Osteoblast (primary cell): ENCODE measurements at regions not wholly inside any gene's neighbourhood (a gene's known extent, or its start where the extent isn't known, plus 50 kb on each side); places are given as distances from the start of the nearest gene placed in this dataset.

Source experiments
- DNase-seq: peaks from one replicate; pipeline ENCODE4 v3.0.0; 2011; ENCODE audit warnings: low spot score, mixed read lengths; ENCODE audit not compliant: insufficient read length; ENCODE audit errors: missing footprints
- H2AFZ ChIP-seq: 2 replicates; pipeline ENCODE4 v1.6.0; 2011; ENCODE audit warnings: mild to moderate bottlenecking, low read length
- H3K27ac ChIP-seq: 2 replicates; pipeline ENCODE4 v1.5.1; 2011; ENCODE audit warnings: mild to moderate bottlenecking, low read depth, low read length, moderate library complexity
- H3K27me3 ChIP-seq: 2 replicates; pipeline ENCODE4 v1.6.0; 2012; ENCODE audit warnings: mild to moderate bottlenecking, control low read depth, inconsistent platforms, low read length, moderate library complexity; ENCODE audit not compliant: insufficient read depth
- H3K36me3 ChIP-seq: 2 replicates; pipeline ENCODE4 v1.5.1; 2011; ENCODE audit warnings: mild to moderate bottlenecking, low read length, control low read depth, moderate library complexity; ENCODE audit not compliant: insufficient read depth
- H3K4me1 ChIP-seq: 2 replicates; pipeline ENCODE4 v1.5.1; 2011; ENCODE audit warnings: mild to moderate bottlenecking, low read length, control low read depth, moderate library complexity; ENCODE audit not compliant: insufficient read depth
- H3K4me2 ChIP-seq: 2 replicates; pipeline ENCODE4 v1.6.0; 2011; ENCODE audit warnings: mild to moderate bottlenecking, low read length; ENCODE audit not compliant: insufficient read depth
- H3K4me3 ChIP-seq: fragments of 200-600 bp; sonication (generic); 3 replicates; pipeline ENCODE4 v1.5.1; 2012; ENCODE audit warnings: mild to moderate bottlenecking, low read length, inconsistent platforms; ENCODE audit not compliant: insufficient read depth
- H3K79me2 ChIP-seq: 2 replicates; pipeline ENCODE4 v1.6.0; 2012; ENCODE audit warnings: mild to moderate bottlenecking, low read length, control low read depth, inconsistent platforms; ENCODE audit not compliant: insufficient read depth
- H3K9me3 ChIP-seq: 2 replicates; pipeline ENCODE4 v1.5.1; 2011; ENCODE audit warnings: low read depth, low read length, control low read depth
- H4K20me1 ChIP-seq: 2 replicates; pipeline ENCODE4 v1.6.0; 2012; ENCODE audit warnings: mild to moderate bottlenecking, low read length, control low read depth; ENCODE audit not compliant: insufficient read depth
- TF ChIP-seq, protein P1 (sequence below): IDR thresholded peaks from 2 replicates; pipeline ENCODE4 v1.5.1; 2011; ENCODE audit warnings: mild to moderate bottlenecking, low read depth, low read length, moderate library complexity; ENCODE audit errors: extremely low read depth

DNA sequence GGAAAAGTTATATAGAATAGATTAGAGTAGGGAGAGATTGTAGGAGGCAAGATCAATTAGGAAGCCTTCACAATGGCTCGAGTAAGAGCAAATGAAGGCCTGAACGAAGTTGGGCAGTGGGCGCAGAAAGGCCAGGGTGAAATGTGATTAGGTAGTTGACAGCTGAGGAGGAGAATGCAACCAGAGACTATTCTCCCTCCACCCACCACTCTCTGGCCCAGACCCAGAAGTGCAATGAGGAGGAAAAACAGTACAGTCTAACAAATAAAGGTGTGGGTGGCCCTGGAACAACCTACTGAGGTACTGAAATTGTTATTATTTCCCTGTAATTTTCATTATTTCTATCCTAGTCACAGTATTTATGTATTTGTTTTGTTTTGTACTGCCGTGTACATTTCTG, 176.7 kb downstream of the SLC39A8 start:
- no peaks in the 10 kb centered on the region for H4K20me1 ChIP-seq
- no peak overlapping the region for H3K4me2 ChIP-seq
- no peaks in the 10 kb centered on the region for H3K79me2 ChIP-seq
- no peak for DNase-seq
- H3K27ac ChIP-seq: no peak overlapping the region
- no peaks in the 10 kb centered on the region for H3K36me3 ChIP-seq
- H2AFZ ChIP-seq: no peak overlapping the region
- TF ChIP-seq, protein P1, sequence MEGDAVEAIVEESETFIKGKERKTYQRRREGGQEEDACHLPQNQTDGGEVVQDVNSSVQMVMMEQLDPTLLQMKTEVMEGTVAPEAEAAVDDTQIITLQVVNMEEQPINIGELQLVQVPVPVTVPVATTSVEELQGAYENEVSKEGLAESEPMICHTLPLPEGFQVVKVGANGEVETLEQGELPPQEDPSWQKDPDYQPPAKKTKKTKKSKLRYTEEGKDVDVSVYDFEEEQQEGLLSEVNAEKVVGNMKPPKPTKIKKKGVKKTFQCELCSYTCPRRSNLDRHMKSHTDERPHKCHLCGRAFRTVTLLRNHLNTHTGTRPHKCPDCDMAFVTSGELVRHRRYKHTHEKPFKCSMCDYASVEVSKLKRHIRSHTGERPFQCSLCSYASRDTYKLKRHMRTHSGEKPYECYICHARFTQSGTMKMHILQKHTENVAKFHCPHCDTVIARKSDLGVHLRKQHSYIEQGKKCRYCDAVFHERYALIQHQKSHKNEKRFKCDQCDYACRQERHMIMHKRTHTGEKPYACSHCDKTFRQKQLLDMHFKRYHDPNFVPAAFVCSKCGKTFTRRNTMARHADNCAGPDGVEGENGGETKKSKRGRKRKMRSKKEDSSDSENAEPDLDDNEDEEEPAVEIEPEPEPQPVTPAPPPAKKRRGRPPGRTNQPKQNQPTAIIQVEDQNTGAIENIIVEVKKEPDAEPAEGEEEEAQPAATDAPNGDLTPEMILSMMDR: no peak
- H3K4me3 ChIP-seq: no peak overlapping the region
- no peaks in the 10 kb centered on the region for H3K4me1 ChIP-seq
- H3K27me3 ChIP-seq: no peaks in the 10 kb centered on the region
- H3K9me3 ChIP-seq: no peaks in the 10 kb centered on the region

DNA sequence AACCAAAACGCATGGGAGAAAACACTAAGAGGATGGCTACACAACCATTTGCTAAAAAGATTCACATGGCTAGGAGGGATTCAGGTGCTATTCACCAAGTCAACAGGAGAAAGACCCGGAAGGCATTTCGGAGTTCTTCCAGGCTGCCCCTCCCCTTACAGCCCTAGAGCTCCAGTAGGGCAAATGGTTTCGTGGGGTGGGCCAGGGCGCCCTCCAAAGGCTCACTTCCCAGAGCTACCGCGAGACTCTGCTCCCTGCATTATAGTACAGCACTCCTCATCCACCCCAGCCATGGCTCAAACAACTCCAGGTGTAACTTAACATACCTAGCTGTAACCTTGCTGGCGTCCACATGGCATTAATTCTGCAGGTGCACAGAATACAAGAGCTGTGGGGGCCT, 179.7 kb downstream of the SLC39A8 start:
- TF ChIP-seq, protein P1: no peak
- H2AFZ ChIP-seq: no peak overlapping the region
- H3K79me2 ChIP-seq: no peaks in the 10 kb centered on the region
- H3K27ac ChIP-seq: no peak overlapping the region
- H3K36me3 ChIP-seq: no peaks in the 10 kb centered on the region
- H3K4me1 ChIP-seq: no peaks in the 10 kb centered on the region
- no peak overlapping the region for H3K4me2 ChIP-seq
- no peaks in the 10 kb centered on the region for H4K20me1 ChIP-seq
- H3K27me3 ChIP-seq: no peaks in the 10 kb centered on the region
- H3K4me3 ChIP-seq: no peak overlapping the region
- no peak for DNase-seq
- H3K9me3 ChIP-seq: no peaks in the 10 kb centered on the region

DNA sequence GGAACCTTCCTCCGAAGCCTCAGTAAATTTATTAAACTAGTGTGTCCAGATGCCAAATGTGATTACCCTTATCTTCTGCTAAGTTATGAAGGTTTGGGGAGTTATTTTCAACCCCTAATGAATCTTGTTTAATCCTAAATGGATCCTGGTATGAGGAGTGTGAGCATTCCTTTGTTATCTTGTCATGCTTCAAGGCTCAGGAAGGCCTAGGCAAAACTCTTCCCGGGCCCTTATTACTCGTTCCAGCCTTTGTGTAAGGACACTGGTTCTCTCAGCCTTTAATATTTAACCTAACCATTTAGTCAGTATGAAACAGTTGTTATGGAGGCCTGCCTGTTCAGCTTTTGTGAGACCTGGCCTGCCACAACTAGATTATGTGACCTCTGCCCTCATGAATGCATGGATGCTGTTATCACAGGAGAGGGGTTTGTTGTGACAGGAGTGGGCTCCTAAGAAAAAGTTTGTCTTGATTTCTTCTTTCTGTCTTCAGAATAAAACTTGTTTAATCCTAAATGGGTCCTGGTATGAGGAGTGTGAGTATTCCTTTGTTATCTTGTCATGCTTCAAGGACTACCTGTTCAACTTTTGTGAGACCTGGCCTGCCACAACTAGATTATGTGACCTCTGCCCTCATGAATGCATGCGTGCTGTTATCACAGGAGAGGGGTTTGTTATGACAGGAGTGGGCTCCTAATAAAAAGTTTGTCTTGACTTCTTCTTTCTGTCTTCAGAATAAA, 181.7 kb downstream of the SLC39A8 start:
- Histone ChIP-seq H3K9me3 (no peaks in the 10 kb centered on the region), H3K36me3 (no peaks in the 10 kb centered on the region), H3K4me2 (no peak overlapping the region), H2AFZ (no peak overlapping the region), H4K20me1 (no peaks in the 10 kb centered on the region), H3K27me3 (no peaks in the 10 kb centered on the region), H3K4me3 (no peak overlapping the region), H3K27ac (no peak overlapping the region), H3K79me2 (no peaks in the 10 kb centered on the region), H3K4me1 (no peaks in the 10 kb centered on the region)
- TF ChIP-seq, protein P1: no peak
- no peak for DNase-seq

DNA sequence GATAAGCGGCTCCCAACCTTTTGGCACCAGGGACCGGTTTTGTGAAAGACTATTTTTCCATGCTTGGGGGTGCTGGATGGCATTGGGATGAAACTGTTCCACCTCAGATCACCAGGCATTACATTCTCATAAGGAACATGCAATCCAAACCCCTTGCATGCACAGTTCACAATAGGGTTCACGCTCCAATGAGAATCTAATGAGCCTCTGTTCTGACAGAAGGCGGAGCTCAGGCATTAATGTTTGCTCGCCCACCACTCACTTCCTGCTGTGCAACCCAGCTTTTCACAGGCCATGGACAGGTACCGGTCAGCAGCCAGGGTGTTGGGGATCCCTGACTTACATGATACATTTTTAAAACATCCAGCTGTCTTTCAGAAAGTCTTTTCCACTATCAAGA, 187.3 kb downstream of the SLC39A8 start:
- Histone ChIP-seq H3K9me3 (no peaks in the 10 kb centered on the region), H3K4me3 (no peak overlapping the region), H3K4me2 (no peak overlapping the region), H3K36me3 (no peaks in the 10 kb centered on the region), H4K20me1 (no peaks in the 10 kb centered on the region), H3K27me3 (no peaks in the 10 kb centered on the region), H3K79me2 (no peaks in the 10 kb centered on the region), H3K4me1 (no peaks in the 10 kb centered on the region), H2AFZ (no peak overlapping the region), H3K27ac (no peak overlapping the region)
- TF ChIP-seq, protein P1: no peak
- no peak for DNase-seq
